Lung (tissue), 11 donors: ENCODE measurements at regions not wholly inside any gene's neighbourhood (a gene's known extent, or its start where the extent isn't known, plus 50 kb on each side); places are given as distances from the start of the nearest gene placed in this dataset.

Source experiments
- ATAC-seq: fragments of 200-7000 bp; cut with Tn5 transposase; one replicate; pipeline ENCODE4 v1.9.1; 2020; ENCODE audit warnings: moderate number of reproducible peaks; ENCODE audit not compliant: insufficient read depth, low FRiP score
- DNase-seq, 3 donors: peaks; one replicate each; pipeline ENCODE4 v3.0.0-alpha.2; 2013 to 2017
- H3K27ac ChIP-seq, 2 donors: one replicate each; pipeline ENCODE4 v1.5.1; 2013; ENCODE audit warnings: mild to moderate bottlenecking in 2 of 2, moderate library complexity in 2 of 2, control low read depth in 1 of 2, inconsistent platforms in 1 of 2, low read depth in 1 of 2, low read length in 1 of 2
- H3K27me3 ChIP-seq, 3 donors: one replicate each; pipeline ENCODE4 v1.5.1; 2013; ENCODE audit warnings: low read length in 2 of 3; ENCODE audit not compliant: control insufficient read depth in 3 of 3, insufficient read depth in 3 of 3
- H3K36me3 ChIP-seq, 4 donors: one replicate each; pipeline ENCODE4 v1.5.1; 2013; ENCODE audit warnings: low read length in 4 of 4, mild to moderate bottlenecking in 1 of 4, moderate library complexity in 1 of 4; ENCODE audit not compliant: control insufficient read depth in 4 of 4, insufficient read depth in 4 of 4
- H3K4me1 ChIP-seq, 5 donors: one replicate each; pipeline ENCODE4 v1.5.1; 2013; ENCODE audit warnings: low read length in 5 of 5, mild to moderate bottlenecking in 2 of 5, moderate library complexity in 1 of 5; ENCODE audit not compliant: control insufficient read depth in 5 of 5, insufficient read depth in 5 of 5
- H3K4me3 ChIP-seq: one replicate; pipeline ENCODE4 v1.5.1; 2013; ENCODE audit warnings: mild to moderate bottlenecking, control low read depth, moderate library complexity
- H3K9ac ChIP-seq, 2 donors: one replicate each; pipeline ENCODE4 v1.5.1; 2013; ENCODE audit warnings: low read length in 2 of 2, control low read depth in 1 of 2; ENCODE audit not compliant: insufficient read depth in 1 of 2
- H3K9me3 ChIP-seq, 4 donors: one replicate each; pipeline ENCODE4 v1.5.1; 2013; ENCODE audit warnings: low read length in 3 of 4, mild to moderate bottlenecking in 1 of 4, moderate library complexity in 1 of 4; ENCODE audit not compliant: control insufficient read depth in 4 of 4, insufficient read depth in 3 of 4
- CTCF ChIP-seq: IDR thresholded peaks from 2 replicates; pipeline ENCODE4 v1.5.1; 2012; ENCODE audit warnings: mild to moderate bottlenecking; ENCODE audit errors: control extremely low read depth, extremely low read depth
- WGBS, 2 donors: extraction: QIAGEN DNeasy Blood & Tissue Kit; methylation state at CpG; one replicate each; pipeline ENCODE4 v1.1.7; 2013; 5-methylcytosine and 5-hydroxymethylcytosine counted together
- donor health status: control.
- donor health status: control.
- donor health status: Bipolar disorder and iron deficiency.
- donor health status: healthy.
- donor health status: DM: yes; HTN: yes; CAD: no.

GRCh38 chr13:99907038-99907437 is 64.5 kb downstream of the ZIC5 start:
- no peak for TF ChIP-seq CTCF
- no peak overlapping the region for H3K9ac ChIP-seq
- H3K36me3 ChIP-seq: no peaks in the 10 kb centered on the region
- H3K27me3 ChIP-seq: peaks cover 0 to 7% (median 4%) of the 10 kb centered on the region in 3 donors
- H3K4me1 ChIP-seq: peaks cover 0 to 16% (median 5%) of the 10 kb centered on the region in 5 donors
- no peak overlapping the region for H3K27ac ChIP-seq
- no peak for DNase-seq
- H3K9me3 ChIP-seq: peaks cover 0 to 3% (median 0%) of the 10 kb centered on the region in 4 donors
- 89 to 93% methylated on average over 2 of the region's 2 CpGs for WGBS, 2 donors
- H3K4me3 ChIP-seq: no peak overlapping the region
- no peak for ATAC-seq

GRCh38 chr13:99905814-99906213 is 65.8 kb downstream of the ZIC5 start:
- Histone ChIP-seq H3K4me1 (peaks cover 0 to 16% (median 5%) of the 10 kb centered on the region in 5 donors), H3K27me3 (peaks cover 0 to 5% (median under 1%) of the 10 kb centered on the region in 3 donors), H3K27ac (no peak overlapping the region), H3K4me3 (no peak overlapping the region), H3K9ac (no peak overlapping the region), H3K36me3 (no peaks in the 10 kb centered on the region), H3K9me3 (peaks cover 0 to 3% (median 0%) of the 10 kb centered on the region in 4 donors)
- ATAC-seq: no peak
- no peak for TF ChIP-seq CTCF
- DNase-seq: no peak
- WGBS, 2 donors: 90 to 97% methylated on average over 4 of the region's 4 CpGs

GRCh38 chr13:99905224-99905623 is 66.3 kb downstream of the ZIC5 start:
- Histone ChIP-seq H3K9ac (no peak overlapping the region), H3K9me3 (peaks cover 0 to 3% (median 0%) of the 10 kb centered on the region in 4 donors), H3K27me3 (peaks cover 0 to 4% (median 0%) of the 10 kb centered on the region in 3 donors), H3K4me1 (peaks cover 0 to 16% (median 5%) of the 10 kb centered on the region in 5 donors), H3K4me3 (no peak overlapping the region), H3K27ac (no peak overlapping the region), H3K36me3 (no peaks in the 10 kb centered on the region)
- ATAC-seq: no peak
- DNase-seq: no peak
- TF ChIP-seq CTCF: no peak
- 88 to 92% methylated on average over 5 of the region's 5 CpGs for WGBS, 2 donors

- no peak for ATAC-seq
- Histone ChIP-seq H3K36me3 (no peaks in the 10 kb centered on the region), H3K4me1 (peaks cover 0 to 5% (median 3%) of the 10 kb centered on the region in 5 donors), H3K9ac (no peak overlapping the region), H3K4me3 (no peak overlapping the region), H3K27me3 (peaks cover 0 to 10% (median 0%) of the 10 kb centered on the region in 3 donors), H3K27ac (no peak overlapping the region), H3K9me3 (peaks cover 0 to 3% (median 0%) of the 10 kb centered on the region in 4 donors)
- no peak for TF ChIP-seq CTCF
- 94 to 96% methylated on average over 7 of the region's 7 CpGs for WGBS, 2 donors
- no peak for DNase-seq
Measured at GRCh38 chr13:99903140-99903539, 68.4 kb downstream of the ZIC5 start.
